ENCODE measurements at regions not wholly inside any gene's neighbourhood (a gene's known extent, or its start where the extent isn't known, plus 50 kb on each side); places are given as distances from the start of the nearest gene placed in this dataset.

DNA sequence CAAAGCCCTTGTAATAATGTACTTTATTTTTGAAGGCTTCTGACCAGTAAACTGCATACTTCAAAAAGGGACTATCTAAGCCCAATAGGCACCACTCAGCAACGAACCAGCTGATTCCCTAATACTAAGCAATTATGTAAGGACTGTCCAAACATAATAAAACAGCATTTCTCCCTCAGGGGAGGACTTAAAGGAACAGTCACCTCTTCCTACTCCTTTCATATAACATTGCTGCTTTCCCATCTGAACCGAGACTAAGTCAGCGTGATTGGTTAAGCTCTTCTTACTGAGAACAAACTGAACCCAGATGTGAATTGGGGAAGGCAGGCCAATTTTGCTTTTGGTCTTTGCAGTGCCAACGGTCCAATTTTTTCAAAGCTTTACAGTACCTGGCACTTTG is 420.0 kb downstream of the METTL15 start:
- H3K36me3 ChIP-seq (ENCODE audit: control insufficient read depth in 2 of 3, insufficient read depth in 3 of 3, low read length in 3 of 3), result no peaks in the 10 kb centered on the region
- H3K27me3 ChIP-seq (ENCODE audit: control insufficient read depth, insufficient read depth, low read length), result no peaks in the 10 kb centered on the region
- no peaks in the 10 kb centered on the region for H3K4me1 ChIP-seq (ENCODE audit: control insufficient read depth in 2 of 3, insufficient read depth in 2 of 3, low read depth in 1 of 3, low read length in 3 of 3)
- H3K4me3 ChIP-seq (ENCODE audit: low read length in 3 of 3), result no peak overlapping the region
- TF ChIP-seq, protein P1, sequence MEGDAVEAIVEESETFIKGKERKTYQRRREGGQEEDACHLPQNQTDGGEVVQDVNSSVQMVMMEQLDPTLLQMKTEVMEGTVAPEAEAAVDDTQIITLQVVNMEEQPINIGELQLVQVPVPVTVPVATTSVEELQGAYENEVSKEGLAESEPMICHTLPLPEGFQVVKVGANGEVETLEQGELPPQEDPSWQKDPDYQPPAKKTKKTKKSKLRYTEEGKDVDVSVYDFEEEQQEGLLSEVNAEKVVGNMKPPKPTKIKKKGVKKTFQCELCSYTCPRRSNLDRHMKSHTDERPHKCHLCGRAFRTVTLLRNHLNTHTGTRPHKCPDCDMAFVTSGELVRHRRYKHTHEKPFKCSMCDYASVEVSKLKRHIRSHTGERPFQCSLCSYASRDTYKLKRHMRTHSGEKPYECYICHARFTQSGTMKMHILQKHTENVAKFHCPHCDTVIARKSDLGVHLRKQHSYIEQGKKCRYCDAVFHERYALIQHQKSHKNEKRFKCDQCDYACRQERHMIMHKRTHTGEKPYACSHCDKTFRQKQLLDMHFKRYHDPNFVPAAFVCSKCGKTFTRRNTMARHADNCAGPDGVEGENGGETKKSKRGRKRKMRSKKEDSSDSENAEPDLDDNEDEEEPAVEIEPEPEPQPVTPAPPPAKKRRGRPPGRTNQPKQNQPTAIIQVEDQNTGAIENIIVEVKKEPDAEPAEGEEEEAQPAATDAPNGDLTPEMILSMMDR (IDR thresholded peaks at IDR 0.05; ENCODE audit: borderline replicate concordance, extremely low read depth, insufficient read depth), result no peak
- FAIRE-seq (no peak), DNase-seq (no peak)
- no peak overlapping the region for H3K27ac ChIP-seq (ENCODE audit: low read depth in 2 of 2, low read length in 2 of 2)
- intact Hi-C loops (cut with DNase I), result loop anchor here (10.0 kb wide), 1 partner anchor 693 kb away; no protein-coding TSS in a partner anchor
- H3K9me3 ChIP-seq (ENCODE audit: control insufficient read depth in 2 of 3, insufficient read depth in 1 of 3, low read length in 3 of 3), result peaks cover 0 to 7% (median 2%) of the 10 kb centered on the region in 3 donors
- H3K9ac ChIP-seq (ENCODE audit: low read length in 3 of 3), result no peak overlapping the region

DNA sequence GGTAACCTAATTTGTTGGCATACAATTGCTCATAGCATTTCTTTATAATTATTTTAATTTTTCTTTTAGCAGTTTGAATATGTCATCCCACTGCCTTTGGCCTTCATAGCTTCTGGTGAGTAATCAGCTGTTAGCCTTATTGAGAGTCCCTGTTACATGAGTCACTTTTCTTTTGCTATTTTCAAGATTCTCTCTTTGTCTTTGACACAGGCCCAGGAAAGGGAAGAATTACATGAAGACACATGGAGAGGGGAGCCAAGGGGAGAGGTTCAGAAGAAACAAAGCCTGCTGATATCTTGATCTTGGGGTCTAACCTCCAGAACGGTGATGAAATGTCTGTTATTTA is 418.2 kb downstream of the METTL15 start:
- H3K4me1 ChIP-seq (ENCODE audit: control insufficient read depth in 2 of 3, insufficient read depth in 2 of 3, low read depth in 1 of 3, low read length in 3 of 3), result no peaks in the 10 kb centered on the region
- peaks cover 0 to 7% (median 2%) of the 10 kb centered on the region in 3 donors for H3K9me3 ChIP-seq (ENCODE audit: control insufficient read depth in 2 of 3, insufficient read depth in 1 of 3, low read length in 3 of 3)
- no peak for FAIRE-seq
- no peak overlapping the region for H3K9ac ChIP-seq (ENCODE audit: low read length in 3 of 3)
- TF ChIP-seq, protein P1 (IDR thresholded peaks at IDR 0.05; ENCODE audit: borderline replicate concordance, extremely low read depth, insufficient read depth), result no peak
- intact Hi-C loops (cut with DNase I), result loop anchor here (10.0 kb wide), 1 partner anchor 692 kb away; no protein-coding TSS in a partner anchor
- no peak for DNase-seq
- H3K27ac ChIP-seq (ENCODE audit: low read depth in 2 of 2, low read length in 2 of 2), result no peak overlapping the region
- no peaks in the 10 kb centered on the region for H3K36me3 ChIP-seq (ENCODE audit: control insufficient read depth in 2 of 3, insufficient read depth in 3 of 3, low read length in 3 of 3)
- no peak overlapping the region for H3K4me3 ChIP-seq (ENCODE audit: low read length in 3 of 3)
- H3K27me3 ChIP-seq (ENCODE audit: control insufficient read depth, insufficient read depth, low read length), result no peaks in the 10 kb centered on the region

DNA sequence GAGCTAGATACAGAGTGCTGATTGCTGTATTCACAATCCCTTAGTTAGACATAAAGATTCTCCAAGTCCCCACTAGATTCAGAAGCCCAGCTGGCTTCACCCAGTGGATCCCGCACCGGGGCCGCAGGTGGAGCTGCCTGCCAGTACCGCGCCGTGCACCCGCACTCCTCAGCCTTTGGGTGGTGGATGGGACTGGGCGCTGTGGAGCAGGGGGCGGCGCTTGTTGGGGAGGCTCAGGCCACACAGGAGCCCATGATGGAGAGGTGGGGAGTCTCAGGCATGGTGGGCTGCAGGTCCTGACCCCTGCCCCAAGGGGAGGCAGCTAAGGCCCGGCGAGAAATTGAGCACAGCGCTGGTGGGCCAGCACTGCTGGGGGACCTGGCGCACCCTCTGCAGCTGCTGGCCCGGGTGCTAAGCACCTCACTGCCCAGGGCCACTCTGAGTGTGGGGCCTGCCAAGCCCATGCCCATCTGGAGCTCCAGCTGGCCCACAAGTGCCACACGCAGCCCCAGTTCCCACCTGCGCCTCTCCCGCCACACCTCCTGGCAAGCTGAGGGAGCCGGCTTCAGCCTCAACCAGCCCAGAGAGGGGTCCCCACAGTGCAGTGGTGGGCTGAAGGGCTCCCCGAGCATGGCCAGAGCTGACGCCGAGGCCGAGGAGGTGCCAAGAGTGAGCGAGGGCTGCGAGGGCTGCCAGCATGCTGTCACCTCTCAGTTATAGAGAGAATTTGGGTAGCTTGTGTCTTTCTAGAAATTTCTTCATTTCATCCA is 417.6 kb downstream of the METTL15 start:
- Histone ChIP-seq H3K4me1 (ENCODE audit: control insufficient read depth in 2 of 3, insufficient read depth in 2 of 3, low read depth in 1 of 3, low read length in 3 of 3) (no peaks in the 10 kb centered on the region), H3K4me3 (ENCODE audit: low read length in 3 of 3) (no peak overlapping the region), H3K9ac (ENCODE audit: low read length in 3 of 3) (no peak overlapping the region), H3K27me3 (ENCODE audit: control insufficient read depth, insufficient read depth, low read length) (no peaks in the 10 kb centered on the region), H3K27ac (ENCODE audit: low read depth in 2 of 2, low read length in 2 of 2) (no peak overlapping the region), H3K36me3 (ENCODE audit: control insufficient read depth in 2 of 3, insufficient read depth in 3 of 3, low read length in 3 of 3) (no peaks in the 10 kb centered on the region), H3K9me3 (ENCODE audit: control insufficient read depth in 2 of 3, insufficient read depth in 1 of 3, low read length in 3 of 3) (peaks cover 0 to 7% (median 2%) of the 10 kb centered on the region in 3 donors)
- TF ChIP-seq, protein P1 (IDR thresholded peaks at IDR 0.05; ENCODE audit: borderline replicate concordance, extremely low read depth, insufficient read depth), result no peak
- intact Hi-C loops (cut with DNase I), result loop anchor here (10.0 kb wide), 1 partner anchor 691 kb away; no protein-coding TSS in a partner anchor
- no peak for FAIRE-seq
- DNase-seq, result peak in 1 of 5 donors; percentile 59

Measured in kidney (tissue), 13 donors.